Chondrocyte (in vitro differentiated cells): ENCODE measurements at regions not wholly inside any gene's neighbourhood (a gene's known extent, or its start where the extent isn't known, plus 50 kb on each side); places are given as distances from the start of the nearest gene placed in this dataset.

Experiments used
- DNase-seq: peaks from one replicate; pipeline ENCODE4 v3.0.0; 2021; ENCODE audit warnings: mixed read lengths, low spot score
- H3K27ac Mint-ChIP-seq: one replicate; pipeline ENCODE4 v1.8.0; 2021; ENCODE audit warnings: mild to moderate bottlenecking, moderate library complexity, mixed read lengths; ENCODE audit not compliant: unreplicated experiment
- H3K27me3 Mint-ChIP-seq: 2 replicates; pipeline ENCODE4 v1.8.0; 2021; ENCODE audit warnings: low read depth, mixed read lengths
- H3K36me3 Mint-ChIP-seq: 2 replicates; pipeline ENCODE4 v1.8.0; 2021; ENCODE audit warnings: low read depth, mixed read lengths
- H3K4me1 Mint-ChIP-seq: 2 replicates; pipeline ENCODE4 v1.8.0; 2021; ENCODE audit warnings: low read depth, mild to moderate bottlenecking, mixed read lengths
- H3K4me3 Mint-ChIP-seq: one replicate; pipeline ENCODE4 v1.8.0; 2021; ENCODE audit warnings: mild to moderate bottlenecking, moderate library complexity, mixed read lengths; ENCODE audit not compliant: unreplicated experiment
- H3K9me3 Mint-ChIP-seq: 2 replicates; pipeline ENCODE4 v1.8.0; 2021; ENCODE audit warnings: low read depth, mixed read lengths
- TF ChIP-seq, protein P1 (sequence below): fragments of 200-600 bp; sonication (generic); IDR thresholded peaks from 2 replicates; pipeline ENCODE4 v1.5.0; 2021; ENCODE audit warnings: antibody characterized with exemption, mild to moderate bottlenecking, moderate library complexity

GRCh38 chr2:195343942-195344530 is 313.0 kb upstream of the SLC39A10 start:
- H3K27ac Mint-ChIP-seq = no peak overlapping the region
- TF ChIP-seq, protein P1, sequence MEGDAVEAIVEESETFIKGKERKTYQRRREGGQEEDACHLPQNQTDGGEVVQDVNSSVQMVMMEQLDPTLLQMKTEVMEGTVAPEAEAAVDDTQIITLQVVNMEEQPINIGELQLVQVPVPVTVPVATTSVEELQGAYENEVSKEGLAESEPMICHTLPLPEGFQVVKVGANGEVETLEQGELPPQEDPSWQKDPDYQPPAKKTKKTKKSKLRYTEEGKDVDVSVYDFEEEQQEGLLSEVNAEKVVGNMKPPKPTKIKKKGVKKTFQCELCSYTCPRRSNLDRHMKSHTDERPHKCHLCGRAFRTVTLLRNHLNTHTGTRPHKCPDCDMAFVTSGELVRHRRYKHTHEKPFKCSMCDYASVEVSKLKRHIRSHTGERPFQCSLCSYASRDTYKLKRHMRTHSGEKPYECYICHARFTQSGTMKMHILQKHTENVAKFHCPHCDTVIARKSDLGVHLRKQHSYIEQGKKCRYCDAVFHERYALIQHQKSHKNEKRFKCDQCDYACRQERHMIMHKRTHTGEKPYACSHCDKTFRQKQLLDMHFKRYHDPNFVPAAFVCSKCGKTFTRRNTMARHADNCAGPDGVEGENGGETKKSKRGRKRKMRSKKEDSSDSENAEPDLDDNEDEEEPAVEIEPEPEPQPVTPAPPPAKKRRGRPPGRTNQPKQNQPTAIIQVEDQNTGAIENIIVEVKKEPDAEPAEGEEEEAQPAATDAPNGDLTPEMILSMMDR = no peak
- no peak overlapping the region for H3K4me3 Mint-ChIP-seq
- H3K9me3 Mint-ChIP-seq = no peaks in the 10 kb centered on the region
- peaks cover 5% of the 10 kb centered on the region for H3K27me3 Mint-ChIP-seq
- no peak for DNase-seq
- H3K36me3 Mint-ChIP-seq = no peaks in the 10 kb centered on the region
- no peaks in the 10 kb centered on the region for H3K4me1 Mint-ChIP-seq

DNA sequence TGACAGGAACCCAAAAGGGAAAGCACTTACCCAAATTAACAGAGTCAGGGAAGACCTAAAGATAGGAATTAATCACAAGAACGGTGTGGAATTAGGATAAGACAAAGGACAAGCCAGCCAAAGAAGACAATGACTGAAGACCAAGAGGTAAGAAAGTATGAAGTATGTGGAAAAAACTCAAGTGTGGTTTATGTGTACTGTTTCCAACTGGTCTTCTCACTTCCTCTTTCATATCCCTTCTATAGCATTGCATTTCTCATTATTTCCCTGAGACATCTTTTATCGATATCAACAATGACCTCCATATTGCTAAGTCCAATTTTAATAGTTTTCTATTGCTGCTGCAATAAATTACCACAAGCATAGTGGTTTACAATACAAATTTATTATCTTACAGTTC is 313.5 kb upstream of the SLC39A10 start:
- TF ChIP-seq, protein P1 = no peak
- Mint-ChIP-seq H3K9me3 (no peaks in the 10 kb centered on the region), H3K36me3 (no peaks in the 10 kb centered on the region), H3K27me3 (peaks cover 6% of the 10 kb centered on the region), H3K4me1 (no peaks in the 10 kb centered on the region), H3K4me3 (no peak overlapping the region), H3K27ac (no peak overlapping the region)
- DNase-seq = no peak

DNA sequence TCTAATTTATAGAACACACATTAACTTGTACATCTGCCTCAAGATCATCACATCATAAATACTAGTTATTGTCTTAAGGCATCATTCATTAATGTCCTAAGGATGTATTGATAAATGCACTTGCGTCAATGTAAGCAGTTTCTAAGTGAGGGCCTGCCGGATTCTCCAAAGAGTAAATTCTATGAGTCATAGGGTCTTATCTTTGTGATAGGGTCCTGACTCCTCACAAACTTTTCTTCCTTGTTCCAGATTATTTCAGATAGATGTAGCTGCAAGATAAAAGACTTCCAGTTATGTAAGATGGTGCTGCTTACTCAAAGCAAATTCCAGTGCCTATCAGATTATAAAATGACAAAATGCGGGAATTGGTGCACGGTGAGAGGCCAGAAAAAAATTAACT is 315.0 kb upstream of the SLC39A10 start:
- peaks cover 12% of the 10 kb centered on the region for H3K27me3 Mint-ChIP-seq
- no peaks in the 10 kb centered on the region for H3K4me1 Mint-ChIP-seq
- no peaks in the 10 kb centered on the region for H3K36me3 Mint-ChIP-seq
- TF ChIP-seq, protein P1 = no peak
- no peak overlapping the region for H3K4me3 Mint-ChIP-seq
- DNase-seq = no peak
- H3K9me3 Mint-ChIP-seq = no peaks in the 10 kb centered on the region
- no peak overlapping the region for H3K27ac Mint-ChIP-seq

GRCh38 chr2:195338856-195339255 is 318.2 kb upstream of the SLC39A10 start:
- peaks cover 14% of the 10 kb centered on the region for H3K27me3 Mint-ChIP-seq
- no peaks in the 10 kb centered on the region for H3K4me1 Mint-ChIP-seq
- no peak overlapping the region for H3K4me3 Mint-ChIP-seq
- no peak overlapping the region for H3K27ac Mint-ChIP-seq
- no peaks in the 10 kb centered on the region for H3K36me3 Mint-ChIP-seq
- no peak for DNase-seq
- no peaks in the 10 kb centered on the region for H3K9me3 Mint-ChIP-seq
- TF ChIP-seq, protein P1 = no peak

GRCh38 chr2:195337597-195337996 is 319.4 kb upstream of the SLC39A10 start:
- Mint-ChIP-seq H3K36me3 (no peaks in the 10 kb centered on the region), H3K4me1 (no peaks in the 10 kb centered on the region), H3K9me3 (no peaks in the 10 kb centered on the region), H3K27me3 (peaks cover 17% of the 10 kb centered on the region), H3K4me3 (no peak overlapping the region), H3K27ac (no peak overlapping the region)
- no peak for DNase-seq
- TF ChIP-seq, protein P1 = no peak
